Breast epithelium (tissue), 3 donors: ENCODE measurements at regions not wholly inside any gene's neighbourhood (a gene's known extent, or its start where the extent isn't known, plus 50 kb on each side); places are given as distances from the start of the nearest gene placed in this dataset.

Experiments
- POLR2A ChIP-seq: fragments of 450-650 bp; IDR thresholded peaks from one replicate; pipeline ENCODE4 v1.6.1; 2016; ENCODE audit warnings: antibody characterized with exemption, mild to moderate bottlenecking, moderate library complexity
- POLR2AphosphoS5 ChIP-seq, 3 donors: sonication (generic); formaldehyde crosslinking; IDR thresholded peaks; one replicate each; pipeline ENCODE4 v1.6.1; 2017; ENCODE audit warnings: antibody characterized with exemption in 3 of 3
- TF ChIP-seq, protein P1 (sequence below), 3 donors: fragments of 450-650 bp; IDR thresholded peaks; one replicate each; pipeline ENCODE4 v1.5.1; 2016 to 2017; ENCODE audit warnings: antibody characterized with exemption in 3 of 3, mild to moderate bottlenecking in 3 of 3, moderate library complexity in 3 of 3

DNA sequence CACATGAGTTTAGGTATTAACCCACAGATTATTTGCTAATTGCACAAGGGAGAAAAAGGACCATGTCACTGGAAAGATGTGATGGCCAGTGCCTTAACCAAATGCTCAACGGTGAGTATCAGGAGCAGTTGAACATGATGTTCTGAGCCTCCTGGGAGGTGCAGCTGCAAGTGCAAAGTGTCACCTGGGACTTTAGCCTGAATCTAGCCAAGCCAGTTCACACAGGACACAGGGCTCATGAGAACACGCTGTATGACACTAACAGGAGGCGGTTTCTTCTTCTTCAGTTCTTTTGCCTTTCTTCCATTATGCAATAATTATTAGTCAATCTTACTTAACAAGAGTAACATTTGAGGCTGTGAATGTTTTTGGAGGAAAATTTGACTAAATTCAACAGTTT lies 225.3 kb downstream of the THBS2 start:
- TF ChIP-seq, protein P1, sequence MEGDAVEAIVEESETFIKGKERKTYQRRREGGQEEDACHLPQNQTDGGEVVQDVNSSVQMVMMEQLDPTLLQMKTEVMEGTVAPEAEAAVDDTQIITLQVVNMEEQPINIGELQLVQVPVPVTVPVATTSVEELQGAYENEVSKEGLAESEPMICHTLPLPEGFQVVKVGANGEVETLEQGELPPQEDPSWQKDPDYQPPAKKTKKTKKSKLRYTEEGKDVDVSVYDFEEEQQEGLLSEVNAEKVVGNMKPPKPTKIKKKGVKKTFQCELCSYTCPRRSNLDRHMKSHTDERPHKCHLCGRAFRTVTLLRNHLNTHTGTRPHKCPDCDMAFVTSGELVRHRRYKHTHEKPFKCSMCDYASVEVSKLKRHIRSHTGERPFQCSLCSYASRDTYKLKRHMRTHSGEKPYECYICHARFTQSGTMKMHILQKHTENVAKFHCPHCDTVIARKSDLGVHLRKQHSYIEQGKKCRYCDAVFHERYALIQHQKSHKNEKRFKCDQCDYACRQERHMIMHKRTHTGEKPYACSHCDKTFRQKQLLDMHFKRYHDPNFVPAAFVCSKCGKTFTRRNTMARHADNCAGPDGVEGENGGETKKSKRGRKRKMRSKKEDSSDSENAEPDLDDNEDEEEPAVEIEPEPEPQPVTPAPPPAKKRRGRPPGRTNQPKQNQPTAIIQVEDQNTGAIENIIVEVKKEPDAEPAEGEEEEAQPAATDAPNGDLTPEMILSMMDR (IDR thresholded peaks at IDR 0.05): no peak
- TF ChIP-seq POLR2A (no peak), POLR2AphosphoS5 (IDR thresholded peaks at IDR 0.05) (no peak)
